ENCODE measurements at regions not wholly inside any gene's neighbourhood (a gene's known extent, or its start where the extent isn't known, plus 50 kb on each side); places are given as distances from the start of the nearest gene placed in this dataset.
"Not testable (repeated sequence)": the region's sequence is repeated elsewhere in the genome, so short reads cannot be mapped to it uniquely, and the experiment has no call there.

- DNase-seq = no peak
Observed at GRCh38 chr13:79853251-79853650, 372.3 kb downstream of the NDFIP2 start.

GRCh38 chr13:79851318-79851717, 370.4 kb downstream of the NDFIP2 start:
- DNase-seq = no peak

GRCh38 chr13:79847882-79848592, 367.1 kb downstream of the NDFIP2 start:
- no peak for DNase-seq

- DNase-seq = no peak
Observed at GRCh38 chr13:79846386-79846785, 365.4 kb downstream of the NDFIP2 start.

DNA sequence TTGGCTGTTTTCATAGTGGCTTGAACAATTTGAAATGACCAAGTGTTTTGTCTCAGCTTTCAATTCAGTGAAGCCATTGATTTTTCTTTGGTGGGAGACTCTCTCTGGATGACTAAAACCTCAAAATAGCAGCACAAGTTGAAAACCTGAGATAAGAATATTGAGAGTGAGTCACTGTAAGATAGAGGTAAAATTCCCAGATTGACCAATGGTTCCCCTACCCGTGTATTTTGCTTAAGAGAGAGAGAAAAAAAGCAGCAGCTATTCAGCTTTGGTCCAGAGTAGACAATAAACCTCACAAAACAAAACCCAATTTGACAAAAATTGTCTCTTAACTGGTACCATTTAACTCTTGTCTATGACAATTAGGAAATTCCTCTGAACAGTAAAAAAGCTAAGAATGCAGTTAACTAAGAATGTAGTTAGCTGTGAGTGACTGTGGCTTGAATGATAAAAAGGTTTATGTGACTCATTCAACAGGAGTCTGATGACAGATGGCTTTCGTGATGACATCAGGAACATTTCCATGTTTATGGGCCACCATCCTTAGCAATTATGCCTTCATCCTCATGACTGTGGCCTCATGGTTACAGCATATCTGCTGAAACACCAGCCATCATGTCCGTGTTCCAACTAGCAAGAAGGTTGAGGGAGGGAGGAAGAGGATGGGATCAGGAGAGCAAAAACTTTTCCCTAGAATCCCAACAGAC, 356.9 kb downstream of the NDFIP2 start:
- no peak for DNase-seq

DNA sequence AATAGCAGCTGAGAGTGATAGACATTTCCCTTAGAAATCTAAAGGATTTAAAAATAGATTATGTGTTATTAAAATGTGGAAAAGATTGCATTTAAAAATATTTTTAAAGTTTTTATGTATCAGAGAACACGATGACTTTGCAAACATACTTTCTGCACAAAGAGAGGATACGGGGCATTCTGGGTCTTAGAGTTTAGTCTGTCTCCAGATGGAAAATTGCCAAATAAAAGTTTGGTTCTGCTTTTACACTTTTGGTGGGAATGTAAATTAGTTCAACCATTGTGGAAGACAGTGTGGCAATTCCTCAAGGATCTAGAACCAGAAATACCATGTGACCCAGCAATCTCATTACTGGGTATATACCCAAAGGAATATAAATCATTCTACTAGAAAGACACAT, 355.2 kb downstream of the NDFIP2 start:
- DNase-seq = not testable (repeated sequence)

DNA sequence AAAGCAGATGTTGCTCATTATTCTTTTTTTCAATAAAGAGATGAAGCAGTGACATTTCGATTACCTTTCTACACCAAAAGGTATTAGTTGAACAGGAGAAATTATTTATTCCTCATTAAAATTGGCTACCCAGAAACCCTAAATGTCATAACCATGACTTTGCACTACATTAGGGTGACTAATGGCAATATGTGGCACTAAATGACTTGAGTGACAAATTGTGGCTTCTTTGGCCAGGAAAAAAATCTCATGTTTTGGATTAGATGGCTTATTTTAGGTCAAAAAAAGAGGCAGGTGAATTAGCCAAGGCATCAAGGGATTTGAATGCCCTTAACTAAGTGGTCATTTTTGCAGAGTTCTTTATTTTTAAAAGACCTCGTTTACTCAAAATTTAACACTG, 353.9 kb downstream of the NDFIP2 start:
- DNase-seq = no peak

GRCh38 chr13:79833991-79834390, 353.0 kb downstream of the NDFIP2 start:
- no peak for DNase-seq

- DNase-seq = no peak
Observed at GRCh38 chr13:79831556-79831955, 350.6 kb downstream of the NDFIP2 start.

- no peak for DNase-seq
Observed at GRCh38 chr13:79830945-79831344, 350.0 kb downstream of the NDFIP2 start.

GRCh38 chr13:79830426-79830825, 349.5 kb downstream of the NDFIP2 start:
- DNase-seq = no peak

- no peak for DNase-seq
Observed at GRCh38 chr13:79829880-79830279, 348.9 kb downstream of the NDFIP2 start.

- DNase-seq = no peak
Observed at GRCh38 chr13:79825959-79826358, 345.0 kb downstream of the NDFIP2 start.

- DNase-seq = no peak
Observed at GRCh38 chr13:79815041-79815440, 334.1 kb downstream of the NDFIP2 start.

- no peak for DNase-seq
Observed at GRCh38 chr13:79812070-79812850, 331.3 kb downstream of the NDFIP2 start.

DNA sequence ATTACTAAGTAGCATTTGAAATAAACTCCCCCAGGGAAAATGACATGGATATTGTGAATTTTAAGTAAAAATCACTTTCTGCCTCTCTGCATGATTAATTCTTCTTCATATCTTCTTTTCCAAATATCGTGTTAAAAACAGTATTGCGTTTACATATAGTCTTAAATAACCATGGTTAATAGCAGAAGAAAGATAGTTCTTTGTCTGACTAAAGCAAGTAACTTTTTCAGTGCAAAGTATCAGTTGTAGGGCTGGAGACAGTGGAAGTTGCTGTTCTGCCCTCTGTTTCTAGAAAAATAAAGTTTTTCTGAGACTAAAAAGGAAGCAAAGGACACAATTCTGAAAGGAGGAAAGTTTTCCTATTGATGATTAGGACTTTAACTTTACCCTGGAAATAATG, 330.2 kb downstream of the NDFIP2 start:
- DNase-seq = no peak

GRCh38 chr13:79810669-79811068, 329.7 kb downstream of the NDFIP2 start:
- DNase-seq = no peak

GRCh38 chr13:79810018-79810417, 329.1 kb downstream of the NDFIP2 start:
- no peak for DNase-seq

DNA sequence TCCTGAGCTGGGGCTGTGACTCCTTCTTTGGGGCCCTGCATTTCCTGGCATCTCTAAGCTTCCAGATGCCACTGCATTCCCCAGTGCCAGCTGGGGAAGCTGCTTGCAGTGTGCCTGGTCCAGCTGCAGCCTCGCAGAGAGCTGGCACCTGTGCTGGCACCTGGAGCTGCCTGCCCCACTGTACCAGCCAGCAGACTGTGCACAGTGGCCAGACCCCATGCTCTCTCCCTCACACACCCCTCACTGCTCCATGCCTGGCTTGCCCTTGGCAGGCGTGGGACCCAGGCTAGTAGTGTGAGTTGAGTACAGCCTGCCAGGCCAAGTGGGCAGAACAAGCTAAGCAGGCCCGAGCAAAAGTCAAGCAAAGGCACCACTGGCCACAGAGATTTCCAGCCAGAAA, 327.5 kb downstream of the NDFIP2 start:
- DNase-seq = no peak

GRCh38 chr13:79807554-79807953, 326.6 kb downstream of the NDFIP2 start:
- no peak for DNase-seq

DNA sequence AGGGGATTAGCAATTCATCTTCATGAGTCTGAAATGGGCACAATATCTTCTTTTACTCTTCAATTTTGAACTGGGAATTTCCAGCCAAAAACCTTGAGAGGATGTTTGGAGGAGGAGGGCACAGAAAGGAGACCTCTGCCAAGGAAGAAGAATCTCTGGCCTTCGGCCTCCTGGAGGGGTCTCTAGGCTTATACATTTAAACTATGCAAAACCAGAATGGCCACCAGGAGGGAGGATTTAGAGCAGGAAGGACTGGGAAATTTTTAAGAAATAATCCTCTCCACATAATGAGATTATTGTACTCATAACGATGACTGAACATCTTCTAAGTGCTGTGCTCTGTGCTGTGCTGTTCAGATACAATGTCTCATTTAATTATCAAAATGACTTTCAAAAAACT, 325.9 kb downstream of the NDFIP2 start:
- DNase-seq = no peak

- no peak for DNase-seq
Observed at GRCh38 chr13:79805317-79805716, 324.4 kb downstream of the NDFIP2 start.

DNA sequence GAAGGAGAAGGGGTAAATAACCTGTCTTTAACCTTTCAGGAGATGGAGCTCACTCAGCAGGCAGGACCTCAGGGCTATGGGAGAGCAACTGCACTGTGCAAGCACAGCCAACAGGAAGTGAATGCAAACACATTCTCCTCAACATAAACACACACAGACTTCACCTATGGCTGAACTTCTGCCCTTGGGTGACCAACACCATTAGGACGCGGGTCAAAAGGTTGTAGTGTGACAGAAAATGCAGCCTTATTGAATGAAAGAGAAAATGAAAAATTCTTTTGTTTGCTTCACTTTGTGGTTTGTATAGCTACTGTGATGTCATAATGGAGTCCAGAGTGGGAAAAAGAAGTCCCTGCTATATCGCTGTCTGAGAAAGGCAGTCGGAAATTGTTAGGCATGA, 323.0 kb downstream of the NDFIP2 start:
- no peak for DNase-seq

GRCh38 chr13:79803296-79803695, 322.3 kb downstream of the NDFIP2 start:
- DNase-seq = no peak

All from stimulated activated naive CD4-positive, alpha-beta T cell (primary cell).